Right lobe of liver (tissue), 4 donors: ENCODE measurements at regions not wholly inside any gene's neighbourhood (a gene's known extent, or its start where the extent isn't known, plus 50 kb on each side); places are given as distances from the start of the nearest gene placed in this dataset.

Experiments
- POLR2A ChIP-seq: fragments of 450-650 bp; IDR thresholded peaks from one replicate; pipeline ENCODE4 v1.6.1; 2017; ENCODE audit warnings: antibody characterized with exemption, mild to moderate bottlenecking
- TF ChIP-seq, protein P1 (sequence below), 4 donors: fragments of 200-600 bp in 3 of 4; fragments of 450-650 bp in 1 of 4; IDR thresholded peaks; one replicate each; pipeline versions ENCODE4 v1.5.1 to v1.8.0; 2016 to 2022; ENCODE audit warnings: antibody characterized with exemption in 4 of 4, mild to moderate bottlenecking in 2 of 4
- donor health status: DM: no; HTN: no; CAD: no.
- donor health status: DM: no; HTN: no; CAD: no.
- donor health status: DM: no; HTN: yes; CAD: no.

DNA sequence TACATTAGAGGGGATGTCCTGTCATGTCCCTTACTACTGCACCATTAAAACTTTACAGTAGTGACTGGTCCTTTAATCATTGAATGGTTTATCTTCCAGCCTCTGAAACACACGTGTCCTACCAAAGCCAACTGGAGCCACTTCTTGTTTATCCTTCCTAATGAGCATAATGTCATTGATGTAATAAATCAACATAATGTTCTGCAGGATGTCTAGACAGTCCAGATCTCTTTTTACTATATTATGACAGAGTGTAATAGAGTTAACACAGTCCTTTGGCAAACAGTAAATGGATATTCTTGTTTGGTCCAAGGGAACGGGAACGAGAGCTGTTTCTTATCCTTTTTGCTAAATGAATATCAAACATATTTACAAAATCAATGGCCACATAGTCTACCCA is 88.1 kb upstream of the PTPRD start:
- TF ChIP-seq, protein P1, sequence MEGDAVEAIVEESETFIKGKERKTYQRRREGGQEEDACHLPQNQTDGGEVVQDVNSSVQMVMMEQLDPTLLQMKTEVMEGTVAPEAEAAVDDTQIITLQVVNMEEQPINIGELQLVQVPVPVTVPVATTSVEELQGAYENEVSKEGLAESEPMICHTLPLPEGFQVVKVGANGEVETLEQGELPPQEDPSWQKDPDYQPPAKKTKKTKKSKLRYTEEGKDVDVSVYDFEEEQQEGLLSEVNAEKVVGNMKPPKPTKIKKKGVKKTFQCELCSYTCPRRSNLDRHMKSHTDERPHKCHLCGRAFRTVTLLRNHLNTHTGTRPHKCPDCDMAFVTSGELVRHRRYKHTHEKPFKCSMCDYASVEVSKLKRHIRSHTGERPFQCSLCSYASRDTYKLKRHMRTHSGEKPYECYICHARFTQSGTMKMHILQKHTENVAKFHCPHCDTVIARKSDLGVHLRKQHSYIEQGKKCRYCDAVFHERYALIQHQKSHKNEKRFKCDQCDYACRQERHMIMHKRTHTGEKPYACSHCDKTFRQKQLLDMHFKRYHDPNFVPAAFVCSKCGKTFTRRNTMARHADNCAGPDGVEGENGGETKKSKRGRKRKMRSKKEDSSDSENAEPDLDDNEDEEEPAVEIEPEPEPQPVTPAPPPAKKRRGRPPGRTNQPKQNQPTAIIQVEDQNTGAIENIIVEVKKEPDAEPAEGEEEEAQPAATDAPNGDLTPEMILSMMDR (IDR thresholded peaks at IDR 0.05) = no peak
- TF ChIP-seq POLR2A = no peak
